Esophagus squamous epithelium (tissue), 5 donors: ENCODE measurements at regions not wholly inside any gene's neighbourhood (a gene's known extent, or its start where the extent isn't known, plus 50 kb on each side); places are given as distances from the start of the nearest gene placed in this dataset.

Experiments
- DNase-seq: peaks from one replicate; lab custom pipeline; 2025; lab: John Stamatoyannopoulos, UW
- H3K27ac ChIP-seq, 4 donors: fragments of 200-600 bp; sonication (generic); one replicate each; pipeline ENCODE4 v1.5.1; 2016 to 2019; ENCODE audit warnings: mild to moderate bottlenecking in 1 of 4
- H3K27me3 ChIP-seq, 4 donors: fragments of 200-600 bp; sonication (generic); 1 replicate in 3 of 4; 2 replicates in 1 of 4; pipeline versions ENCODE4 v1.5.1 to v1.6.0; 2017 to 2021; ENCODE audit warnings: antibody characterized with exemption in 1 of 4
- H3K36me3 ChIP-seq, 3 donors: fragments of 200-600 bp; sonication (generic); one replicate each; pipeline ENCODE4 v1.5.1; 2016 to 2019
- H3K4me1 ChIP-seq, 3 donors: fragments of 200-600 bp; sonication (generic); one replicate each; pipeline ENCODE4 v1.5.1; 2017 to 2019
- H3K4me3 ChIP-seq, 4 donors: fragments of 200-600 bp; sonication (generic); 1 replicate in 3 of 4; 2 replicates in 1 of 4; pipeline ENCODE4 v1.5.1; 2016 to 2019; ENCODE audit warnings: mild to moderate bottlenecking in 2 of 4, moderate library complexity in 1 of 4
- H3K9me3 ChIP-seq, 3 donors: fragments of 200-600 bp; sonication (generic); one replicate each; pipeline ENCODE4 v1.5.1; 2016 to 2019
- CTCF ChIP-seq, 6 experiments: fragments of 450-650 bp in 4 of 6; fragments of 200-600 bp in 2 of 6; sonication (generic) in 2 of 6; IDR thresholded peaks; one replicate each; pipeline ENCODE4 v1.5.1; 2016 to 2019; ENCODE audit warnings: antibody characterized with exemption in 6 of 6, mild to moderate bottlenecking in 4 of 6, moderate library complexity in 4 of 6
- POLR2A ChIP-seq, 4 donors: fragments of 450-650 bp; IDR thresholded peaks; one replicate each; pipeline ENCODE4 v1.6.1; 2017; ENCODE audit warnings: antibody characterized with exemption in 4 of 4, mild to moderate bottlenecking in 4 of 4, moderate library complexity in 3 of 4
- WGBS, 2 donors: methylation state at CpG; one replicate each; pipeline ENCODE4 v1.1.5; 2018; 5-methylcytosine and 5-hydroxymethylcytosine counted together
- intact Hi-C: fragments of 100-400 bp; cut with DNase I; formaldehyde crosslinking; loops from one replicate; pipeline ENCODE4 v1.15.0; 2022
- donor health status: DM: yes; HTN: yes; CAD: no.

DNA sequence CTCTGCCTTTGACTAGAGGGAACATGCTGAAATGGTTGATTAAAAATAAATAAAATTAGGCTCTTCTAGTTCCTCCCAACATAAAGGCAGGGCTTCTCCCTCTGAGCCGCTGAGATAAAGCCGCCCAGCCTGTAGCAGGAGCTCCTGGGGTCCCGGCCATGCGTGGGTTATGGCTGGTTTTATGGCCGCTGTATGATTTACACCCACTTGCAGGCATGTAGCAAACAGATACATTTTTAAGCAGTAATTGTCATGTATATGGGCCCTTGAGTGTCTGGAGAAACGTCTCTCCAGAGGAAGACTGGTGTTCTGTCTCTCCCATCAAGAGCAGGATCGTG lies 201.0 kb upstream of the TNRC6C start:
- Histone ChIP-seq H3K36me3 (no peaks in the 10 kb centered on the region), H3K27me3 (peaks cover 0 to 14% (median 0%) of the 10 kb centered on the region in 4 donors), H3K4me3 (no peak overlapping the region), H3K9me3 (peaks cover 0 to 7% (median 4%) of the 10 kb centered on the region in 3 donors), H3K4me1 (no peaks in the 10 kb centered on the region), H3K27ac (no peak overlapping the region)
- 54 to 63% methylated on average over 4 to 7 of the region's 7 CpGs for WGBS, 2 donors
- DNase-seq = no peak
- intact Hi-C loops = no loop called here
- no peak for TF ChIP-seq POLR2A (IDR thresholded peaks at IDR 0.05)
- no peak for TF ChIP-seq CTCF (IDR thresholded peaks at IDR 0.05)

DNA sequence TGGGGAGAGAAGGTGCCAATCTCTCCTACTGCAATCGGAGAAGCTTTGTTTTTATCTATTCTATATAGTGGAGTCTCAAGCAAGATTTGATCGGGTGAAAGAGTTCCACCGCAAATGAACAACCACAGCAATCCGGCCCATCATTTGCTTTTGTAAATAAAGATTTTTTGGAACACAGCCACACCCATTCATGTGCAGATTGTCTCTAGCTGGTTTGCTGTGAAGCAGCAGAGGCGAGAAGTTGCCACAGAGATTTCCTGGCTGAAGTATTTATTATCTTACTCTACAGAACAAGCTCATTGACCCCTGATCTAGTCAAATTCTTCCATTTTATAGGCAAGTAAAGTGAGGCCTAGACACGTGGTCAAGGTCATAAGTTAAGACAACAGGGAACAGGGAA lies 195.5 kb upstream of the TNRC6C start:
- intact Hi-C loops = no loop called here
- peaks cover 0 to 31% (median 0%) of the 10 kb centered on the region in 4 donors for H3K27me3 ChIP-seq
- H3K36me3 ChIP-seq = no peaks in the 10 kb centered on the region
- no peaks in the 10 kb centered on the region for H3K9me3 ChIP-seq
- H3K4me3 ChIP-seq = no peak overlapping the region
- WGBS, 2 donors = 66 to 74% methylated on average over 6 of the region's 6 CpGs
- H3K27ac ChIP-seq = no peak overlapping the region
- peaks cover 0 to 5% (median 0%) of the 10 kb centered on the region in 3 donors for H3K4me1 ChIP-seq
- TF ChIP-seq POLR2A (IDR thresholded peaks at IDR 0.05) (no peak), CTCF (IDR thresholded peaks at IDR 0.05) (no peak)
- DNase-seq = no peak

DNA sequence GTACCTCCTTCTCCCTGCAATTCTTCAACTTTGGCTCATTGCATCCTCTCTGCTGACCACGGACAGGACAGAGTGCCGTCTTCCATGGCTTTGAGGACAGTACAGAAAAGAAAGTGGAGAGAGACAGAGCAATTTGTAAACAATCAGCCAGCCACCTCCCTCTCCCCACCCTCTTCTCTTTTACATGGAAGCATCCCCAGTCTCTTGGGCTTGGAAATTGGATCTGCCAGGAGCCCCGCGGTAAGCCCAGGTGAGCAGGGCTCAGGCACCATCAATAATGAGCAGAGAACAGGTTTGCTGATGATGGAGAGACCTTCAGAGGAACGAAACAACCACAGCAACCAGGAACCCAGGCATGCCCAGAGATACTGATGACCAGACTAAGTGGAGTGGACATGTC lies 194.9 kb upstream of the TNRC6C start:
- WGBS, 2 donors = 57 to 74% methylated on average over 3 to 4 of the region's 5 CpGs
- peaks cover 0 to 36% (median 0%) of the 10 kb centered on the region in 4 donors for H3K27me3 ChIP-seq
- no peaks in the 10 kb centered on the region for H3K9me3 ChIP-seq
- intact Hi-C loops = no loop called here
- no peak for TF ChIP-seq POLR2A (IDR thresholded peaks at IDR 0.05)
- TF ChIP-seq CTCF (IDR thresholded peaks at IDR 0.05) = no peak
- H3K4me1 ChIP-seq = peaks cover 0 to 10% (median 4%) of the 10 kb centered on the region in 3 donors
- DNase-seq = no peak
- H3K4me3 ChIP-seq = no peak overlapping the region
- H3K36me3 ChIP-seq = no peaks in the 10 kb centered on the region
- no peak overlapping the region for H3K27ac ChIP-seq

- 93% methylated on average over 1 of the region's 1 CpG for WGBS, 2 donors
- Histone ChIP-seq H3K27ac (no peak overlapping the region), H3K4me1 (peaks cover 0 to 13% (median 7%) of the 10 kb centered on the region in 3 donors), H3K4me3 (no peak overlapping the region), H3K9me3 (no peaks in the 10 kb centered on the region), H3K36me3 (no peaks in the 10 kb centered on the region), H3K27me3 (peaks cover 0 to 50% (median 0%) of the 10 kb centered on the region in 4 donors)
- intact Hi-C loops = no loop called here
- no peak for DNase-seq
- TF ChIP-seq POLR2A (IDR thresholded peaks at IDR 0.05) (no peak), CTCF (IDR thresholded peaks at IDR 0.05) (no peak)
Measured at GRCh38 chr17:77765292-77765691, 193.2 kb upstream of the TNRC6C start.

- Histone ChIP-seq H3K27ac (no peak overlapping the region), H3K36me3 (no peaks in the 10 kb centered on the region), H3K4me1 (peaks cover 0 to 13% (median 7%) of the 10 kb centered on the region in 3 donors), H3K9me3 (no peaks in the 10 kb centered on the region), H3K4me3 (no peak overlapping the region), H3K27me3 (peaks cover 0 to 54% (median 0%) of the 10 kb centered on the region in 4 donors)
- intact Hi-C loops = no loop called here
- TF ChIP-seq POLR2A (IDR thresholded peaks at IDR 0.05) (no peak), CTCF (IDR thresholded peaks at IDR 0.05) (no peak)
- DNase-seq = no peak
Measured at GRCh38 chr17:77767148-77767547, 191.4 kb upstream of the TNRC6C start.
